Caco-2 (cell line): ENCODE measurements at regions not wholly inside any gene's neighbourhood (a gene's known extent, or its start where the extent isn't known, plus 50 kb on each side); places are given as distances from the start of the nearest gene placed in this dataset.

Source experiments
- BruUV-seq: library from RNA; stranded (reverse); fragments of 400-500 nt; replicated peaks from 2 replicates; lab custom pipeline; 2021; lab: Mats Ljungman, UMichigan
- CTCF ChIA-PET: fragments of 300-600 bp; sonication (Branson Sonifier 250); formaldehyde crosslinking; loops from one replicate; lab custom pipeline; 2022; ENCODE audit warnings: antibody characterized with exemption; lab: Charles Lee
- POLR2A ChIA-PET: fragments of 300-600 bp; sonication (Branson Sonifier 250); formaldehyde crosslinking; loops from one replicate; lab custom pipeline; 2022; ENCODE audit warnings: antibody characterized with exemption; lab: Charles Lee
- DNase-seq, 2 experiments: peaks; one replicate each; pipeline versions ENCODE4 v3.0.0 to v3.0.0-alpha.2; 2020 to 2022
- H3K27me3 ChIP-seq: replicated peaks from 2 replicates; pipeline ENCODE4 v1.6.0; 2011; ENCODE audit warnings: low read length; ENCODE audit not compliant: control insufficient read depth, insufficient read depth
- H3K36me3 ChIP-seq: 2 replicates; pipeline ENCODE4 v1.5.1; 2011; ENCODE audit warnings: low read length; ENCODE audit not compliant: control insufficient read depth, insufficient read depth
- H3K4me1 ChIP-seq: fragments of 250-450 bp; sonication (Bioruptor Pico); 2 replicates; pipeline ENCODE4 v1.5.1; 2020; ENCODE audit warnings: mild to moderate bottlenecking
- H3K4me3 ChIP-seq: 2 replicates; pipeline ENCODE4 v1.5.1; 2011; ENCODE audit warnings: low read depth, mild to moderate bottlenecking, control low read depth, low read length
- H3K9me3 ChIP-seq: fragments of 250-450 bp; sonication (Bioruptor Pico); 2 replicates; pipeline ENCODE4 v1.5.1; 2020; ENCODE audit warnings: mild to moderate bottlenecking, moderate library complexity
- H3K27ac Mint-ChIP-seq: one replicate; pipeline ENCODE4 v1.8.0; 2022; ENCODE audit warnings: mixed read lengths; ENCODE audit not compliant: unreplicated experiment
- H3K27me3 Mint-ChIP-seq: one replicate; pipeline ENCODE4 v1.8.0; 2022; ENCODE audit warnings: mixed read lengths; ENCODE audit not compliant: insufficient read depth, unreplicated experiment
- H3K36me3 Mint-ChIP-seq: one replicate; pipeline ENCODE4 v1.8.0; 2022; ENCODE audit warnings: mild to moderate bottlenecking, mixed read lengths; ENCODE audit not compliant: insufficient read depth, unreplicated experiment
- H3K4me1 Mint-ChIP-seq: one replicate; pipeline ENCODE4 v1.8.0; 2022; ENCODE audit warnings: low read depth, mixed read lengths; ENCODE audit not compliant: unreplicated experiment
- H3K4me3 Mint-ChIP-seq: one replicate; pipeline ENCODE4 v1.8.0; 2022; ENCODE audit warnings: mild to moderate bottlenecking, moderate library complexity, mixed read lengths; ENCODE audit not compliant: unreplicated experiment
- H3K9me3 Mint-ChIP-seq: one replicate; pipeline ENCODE4 v1.8.0; 2022; ENCODE audit warnings: mixed read lengths; ENCODE audit not compliant: unreplicated experiment
- intact Hi-C: fragments of 100-400 bp; cut with micrococcal nuclease; formaldehyde crosslinking; loops from one replicate; pipeline ENCODE4 v1.10.0; 2022; ENCODE audit not compliant: unreplicated experiment
- TF ChIP-seq, protein P1 (sequence below), 2 experiments: fragments of 200-600 bp in 1 of 2; IDR thresholded peaks; 1 replicate in 1 of 2; 2 replicates in 1 of 2; pipeline versions ENCODE4 v1.5.1 to v1.8.0; 2011 to 2022; ENCODE audit warnings: antibody characterized with exemption in 1 of 2, control low read depth in 1 of 2, inconsistent platforms in 1 of 2, low read depth in 1 of 2, low read length in 1 of 2, mild to moderate bottlenecking in 1 of 2, moderate library complexity in 1 of 2; ENCODE audit not compliant: insufficient read depth in 1 of 2, severe bottlenecking in 1 of 2, unreplicated experiment in 1 of 2

DNA sequence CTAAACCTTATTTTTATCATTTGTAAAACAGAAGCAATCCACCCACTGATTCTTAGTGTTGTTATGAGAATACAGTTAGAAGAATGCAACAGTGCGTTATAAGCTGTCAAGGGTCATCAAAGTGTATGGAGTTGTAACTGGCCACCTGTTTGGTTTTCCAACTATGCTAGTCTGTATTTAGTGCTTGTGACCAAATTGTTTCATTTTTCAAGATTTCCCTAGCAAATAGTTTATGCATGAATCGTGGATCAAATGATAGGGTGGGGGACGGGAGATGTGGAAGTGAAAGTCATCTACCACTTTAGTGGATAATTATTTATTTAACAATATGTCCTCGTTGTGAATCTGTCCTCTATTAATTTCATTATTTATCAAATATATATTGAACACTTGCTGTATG, 175.4 kb upstream of the HDDC2 start:
- intact Hi-C loops: no loop called here
- no peak for DNase-seq
- TF ChIP-seq, protein P1, sequence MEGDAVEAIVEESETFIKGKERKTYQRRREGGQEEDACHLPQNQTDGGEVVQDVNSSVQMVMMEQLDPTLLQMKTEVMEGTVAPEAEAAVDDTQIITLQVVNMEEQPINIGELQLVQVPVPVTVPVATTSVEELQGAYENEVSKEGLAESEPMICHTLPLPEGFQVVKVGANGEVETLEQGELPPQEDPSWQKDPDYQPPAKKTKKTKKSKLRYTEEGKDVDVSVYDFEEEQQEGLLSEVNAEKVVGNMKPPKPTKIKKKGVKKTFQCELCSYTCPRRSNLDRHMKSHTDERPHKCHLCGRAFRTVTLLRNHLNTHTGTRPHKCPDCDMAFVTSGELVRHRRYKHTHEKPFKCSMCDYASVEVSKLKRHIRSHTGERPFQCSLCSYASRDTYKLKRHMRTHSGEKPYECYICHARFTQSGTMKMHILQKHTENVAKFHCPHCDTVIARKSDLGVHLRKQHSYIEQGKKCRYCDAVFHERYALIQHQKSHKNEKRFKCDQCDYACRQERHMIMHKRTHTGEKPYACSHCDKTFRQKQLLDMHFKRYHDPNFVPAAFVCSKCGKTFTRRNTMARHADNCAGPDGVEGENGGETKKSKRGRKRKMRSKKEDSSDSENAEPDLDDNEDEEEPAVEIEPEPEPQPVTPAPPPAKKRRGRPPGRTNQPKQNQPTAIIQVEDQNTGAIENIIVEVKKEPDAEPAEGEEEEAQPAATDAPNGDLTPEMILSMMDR (IDR thresholded peaks at IDR 0.05; ENCODE audit: insufficient read depth in 1 of 2, low read depth in 1 of 2, low read length in 1 of 2, severe bottlenecking in 1 of 2, unreplicated experiment in 1 of 2): no peak
- POLR2A ChIA-PET: no interaction called here
- H3K27ac Mint-ChIP-seq: no peak overlapping the region
- no peaks in the 10 kb centered on the region; the same call in 1 of the 2 replicates for H3K27me3 ChIP-seq
- BruUV-seq: no TSS peak
- H3K4me3 ChIP-seq: no peak overlapping the region
- no peaks in the 10 kb centered on the region for H3K9me3 Mint-ChIP-seq
- no peak overlapping the region for H3K4me3 Mint-ChIP-seq
- H3K9me3 ChIP-seq: no peaks in the 10 kb centered on the region
- H3K27me3 Mint-ChIP-seq: peaks cover 3% of the 10 kb centered on the region
- no peaks in the 10 kb centered on the region for H3K36me3 Mint-ChIP-seq
- CTCF ChIA-PET: no interaction called here
- no peaks in the 10 kb centered on the region for H3K4me1 ChIP-seq
- H3K4me1 Mint-ChIP-seq: no peaks in the 10 kb centered on the region
- H3K36me3 ChIP-seq: no peaks in the 10 kb centered on the region

DNA sequence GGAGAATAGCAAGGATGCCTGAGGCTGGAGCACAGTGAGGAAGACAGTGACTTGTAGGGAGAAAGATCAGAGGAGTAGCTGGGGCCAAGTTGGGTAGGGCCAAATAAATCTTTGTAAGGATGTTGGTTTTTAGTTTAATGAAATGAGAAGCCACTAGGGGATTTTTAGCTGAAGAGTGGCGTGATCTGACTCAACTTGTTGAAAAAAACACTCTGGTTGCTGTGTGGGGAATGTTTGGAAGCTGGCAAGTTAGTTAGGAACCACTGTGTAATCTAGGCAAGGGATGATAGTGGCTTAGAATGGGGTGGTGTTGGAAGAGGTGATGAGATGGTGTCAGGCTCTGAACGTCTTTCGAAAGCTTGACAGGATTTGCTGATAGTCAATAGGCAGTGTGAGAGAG, 176.1 kb upstream of the HDDC2 start:
- no peaks in the 10 kb centered on the region for H3K9me3 Mint-ChIP-seq
- no TSS peak for BruUV-seq
- no peaks in the 10 kb centered on the region for H3K36me3 Mint-ChIP-seq
- H3K27me3 Mint-ChIP-seq: peaks cover 6% of the 10 kb centered on the region
- H3K4me3 Mint-ChIP-seq: no peak overlapping the region
- Histone ChIP-seq H3K27me3 (no peaks in the 10 kb centered on the region; the same call in 1 of the 2 replicates), H3K4me1 (no peaks in the 10 kb centered on the region), H3K4me3 (no peak overlapping the region), H3K9me3 (no peaks in the 10 kb centered on the region), H3K36me3 (no peaks in the 10 kb centered on the region)
- H3K27ac Mint-ChIP-seq: no peak overlapping the region
- H3K4me1 Mint-ChIP-seq: no peaks in the 10 kb centered on the region
- POLR2A ChIA-PET: no interaction called here
- no peak for DNase-seq
- TF ChIP-seq, protein P1 (IDR thresholded peaks at IDR 0.05; ENCODE audit: insufficient read depth in 1 of 2, low read depth in 1 of 2, low read length in 1 of 2, severe bottlenecking in 1 of 2, unreplicated experiment in 1 of 2): no peak
- intact Hi-C loops: no loop called here
- CTCF ChIA-PET: no interaction called here

DNA sequence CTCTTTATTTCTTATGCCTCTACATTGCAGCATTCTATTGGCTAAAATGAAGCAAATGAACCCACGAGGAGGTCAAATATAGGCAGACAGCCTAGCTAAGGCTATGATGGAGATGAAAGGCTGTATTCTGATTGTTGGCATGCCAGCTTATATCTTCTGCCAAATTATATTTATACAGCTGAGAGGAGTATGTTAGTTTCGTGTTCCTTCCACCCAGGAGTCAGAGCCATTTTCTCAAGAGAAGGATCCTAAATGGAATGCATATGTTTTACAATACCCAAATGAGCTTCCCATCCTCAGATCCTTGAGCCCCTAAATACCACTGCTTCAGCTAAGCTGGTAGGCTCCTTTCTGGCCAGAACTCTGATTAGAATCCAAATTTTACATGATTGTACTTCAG, 178.4 kb upstream of the HDDC2 start:
- ChIA-PET POLR2A (no interaction called here), CTCF (no interaction called here)
- no TSS peak for BruUV-seq
- Mint-ChIP-seq H3K4me3 (no peak overlapping the region), H3K36me3 (no peaks in the 10 kb centered on the region), H3K27ac (no peak overlapping the region), H3K4me1 (no peaks in the 10 kb centered on the region), H3K9me3 (no peaks in the 10 kb centered on the region), H3K27me3 (peaks cover 13% of the 10 kb centered on the region)
- H3K9me3 ChIP-seq: no peaks in the 10 kb centered on the region
- no peaks in the 10 kb centered on the region for H3K36me3 ChIP-seq
- DNase-seq: no peak
- intact Hi-C loops: no loop called here
- no peaks in the 10 kb centered on the region for H3K27me3 ChIP-seq
- H3K4me3 ChIP-seq: no peak overlapping the region
- TF ChIP-seq, protein P1 (IDR thresholded peaks at IDR 0.05; ENCODE audit: insufficient read depth in 1 of 2, low read depth in 1 of 2, low read length in 1 of 2, severe bottlenecking in 1 of 2, unreplicated experiment in 1 of 2): no peak
- H3K4me1 ChIP-seq: no peaks in the 10 kb centered on the region
